Mesothelial cell of epicardium (in vitro differentiated cells): ENCODE measurements at regions not wholly inside any gene's neighbourhood (a gene's known extent, or its start where the extent isn't known, plus 50 kb on each side); places are given as distances from the start of the nearest gene placed in this dataset.
"Not testable (repeated sequence)": the region's sequence is repeated elsewhere in the genome, so short reads cannot be mapped to it uniquely, and the experiment has no call there.

Experiments
- DNase-seq, 2 experiments: peaks; one replicate each; pipeline ENCODE4 v3.0.0; 2021; ENCODE audit warnings: low spot score in 2 of 2; ENCODE audit not compliant: unreplicated experiment in 2 of 2
- H3K27ac Mint-ChIP-seq: 2 replicates; pipeline ENCODE4 v1.8.0; 2021; ENCODE audit warnings: mixed read lengths
- H3K27me3 Mint-ChIP-seq: 2 replicates; pipeline ENCODE4 v1.8.0; 2021; ENCODE audit warnings: low read depth, mixed read lengths
- H3K36me3 Mint-ChIP-seq: 2 replicates; pipeline ENCODE4 v1.8.0; 2021; ENCODE audit warnings: mixed read lengths
- H3K4me1 Mint-ChIP-seq: 2 replicates; pipeline ENCODE4 v1.8.0; 2021; ENCODE audit warnings: mixed read lengths
- H3K4me3 Mint-ChIP-seq: 2 replicates; pipeline ENCODE4 v1.8.0; 2021; ENCODE audit warnings: mild to moderate bottlenecking, moderate library complexity, mixed read lengths
- H3K9me3 Mint-ChIP-seq: 2 replicates; pipeline ENCODE4 v1.8.0; 2021; ENCODE audit warnings: mixed read lengths
- CTCF ChIP-seq: fragments of 200-600 bp; sonication (generic); IDR thresholded peaks from one replicate; pipeline ENCODE4 v1.5.0; 2021; ENCODE audit warnings: antibody characterized with exemption; ENCODE audit not compliant: unreplicated experiment

- no peak overlapping the region for H3K4me3 Mint-ChIP-seq
- no peaks in the 10 kb centered on the region for H3K36me3 Mint-ChIP-seq
- no peak overlapping the region for H3K27ac Mint-ChIP-seq
- no peak for TF ChIP-seq CTCF
- no peak for DNase-seq
- H3K4me1 Mint-ChIP-seq, result no peaks in the 10 kb centered on the region
- H3K27me3 Mint-ChIP-seq, result peaks cover 2% of the 10 kb centered on the region
- peaks cover 7% of the 10 kb centered on the region for H3K9me3 Mint-ChIP-seq
Observed at GRCh38 chr4:100016191-100016590, 66.1 kb upstream of the H2AZ1 start.

GRCh38 chr4:100014616-100015015, 64.5 kb upstream of the H2AZ1 start:
- Mint-ChIP-seq H3K36me3 (no peaks in the 10 kb centered on the region), H3K4me3 (no peak overlapping the region), H3K9me3 (peaks cover 2% of the 10 kb centered on the region), H3K27ac (no peak overlapping the region), H3K4me1 (peaks cover 1% of the 10 kb centered on the region), H3K27me3 (peaks cover 2% of the 10 kb centered on the region)
- TF ChIP-seq CTCF, result no peak
- no peak for DNase-seq

GRCh38 chr4:100009490-100009889, 59.4 kb upstream of the H2AZ1 start:
- no peaks in the 10 kb centered on the region for H3K9me3 Mint-ChIP-seq

GRCh38 chr4:100008048-100008447, 58.0 kb upstream of the H2AZ1 start:
- H3K4me1 Mint-ChIP-seq, result peaks cover 6% of the 10 kb centered on the region
- H3K4me3 Mint-ChIP-seq, result no peak overlapping the region
- no peak for TF ChIP-seq CTCF
- no peak overlapping the region for H3K27ac Mint-ChIP-seq
- no peak for DNase-seq
- H3K27me3 Mint-ChIP-seq, result no peaks in the 10 kb centered on the region
- H3K36me3 Mint-ChIP-seq, result no peaks in the 10 kb centered on the region
- no peaks in the 10 kb centered on the region for H3K9me3 Mint-ChIP-seq

More at GRCh38 chr4:100009490-100009889, 59.4 kb upstream of the H2AZ1 start:
- no peak for DNase-seq
- peaks cover 6% of the 10 kb centered on the region for H3K4me1 Mint-ChIP-seq
- H3K27me3 Mint-ChIP-seq, result no peaks in the 10 kb centered on the region
- peak overlapping the region; percentile 75 for H3K27ac Mint-ChIP-seq
- H3K4me3 Mint-ChIP-seq, result no peak overlapping the region
- no peak for TF ChIP-seq CTCF
- no peaks in the 10 kb centered on the region for H3K36me3 Mint-ChIP-seq

- not testable (repeated sequence) for H3K9me3 Mint-ChIP-seq, H3K27ac Mint-ChIP-seq, DNase-seq, H3K27me3 Mint-ChIP-seq, H3K4me3 Mint-ChIP-seq, H3K4me1 Mint-ChIP-seq, H3K36me3 Mint-ChIP-seq
Observed at GRCh38 chr4:100006161-100006560, 56.1 kb upstream of the H2AZ1 start.
